ENCODE measurements at regions not wholly inside any gene's neighbourhood (a gene's known extent, or its start where the extent isn't known, plus 50 kb on each side); places are given as distances from the start of the nearest gene placed in this dataset.

- DNase-seq: no peak
- intact Hi-C loops (cut with DNase I): no loop called here
- Histone ChIP-seq H3K27me3 (no peaks in the 10 kb centered on the region), H3K27ac (no peak overlapping the region), H3K4me3 (replicated peaks in 1 of 3) (no peak overlapping the region), H3K4me1 (peaks cover 0 to 6% of the 10 kb centered on the region in 2 donors), H3K36me3 (no peaks in the 10 kb centered on the region), H3K9me3 (no peaks in the 10 kb centered on the region)
- WGBS, 2 donors: 77 to 81% methylated on average over 9 of the region's 9 CpGs
- TF ChIP-seq POLR2A (IDR thresholded peaks at IDR 0.05) (no peak), CTCF (IDR thresholded peaks at IDR 0.05) (no peak)
These were observed 499.6 kb upstream of the B3GAT1 start for GRCh38 chr11:134911514-134912180.

DNA sequence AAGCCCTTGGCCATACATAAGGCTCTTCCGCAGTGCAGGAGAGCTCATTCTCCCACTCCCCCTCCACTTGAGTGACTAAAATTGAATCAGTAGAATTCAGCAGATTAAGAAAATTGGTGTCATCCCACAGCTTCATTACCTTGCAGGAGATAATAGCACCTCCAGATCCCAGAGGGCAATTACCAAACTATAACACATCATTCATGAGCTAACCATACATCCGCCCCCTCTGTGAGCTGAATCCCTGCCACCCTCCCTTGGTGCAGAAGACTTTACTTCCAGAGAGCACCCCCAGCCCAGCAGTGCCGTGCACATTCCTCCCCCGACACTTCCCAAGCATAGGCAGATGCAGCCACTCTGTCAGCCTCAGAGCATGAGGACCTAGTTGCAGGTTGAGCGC lies 496.5 kb upstream of the B3GAT1 start:
- Histone ChIP-seq H3K27me3 (no peaks in the 10 kb centered on the region), H3K36me3 (no peaks in the 10 kb centered on the region), H3K4me3 (replicated peaks in 1 of 3) (no peak overlapping the region), H3K4me1 (no peaks in the 10 kb centered on the region), H3K27ac (no peak overlapping the region), H3K9me3 (no peaks in the 10 kb centered on the region)
- TF ChIP-seq POLR2A (IDR thresholded peaks at IDR 0.05) (no peak), CTCF (IDR thresholded peaks at IDR 0.05) (no peak)
- 83 to 90% methylated on average over 5 of the region's 5 CpGs for WGBS, 2 donors
- DNase-seq: no peak
- intact Hi-C loops (cut with DNase I): no loop called here

- no peak overlapping the region for H3K27ac ChIP-seq
- TF ChIP-seq CTCF (IDR thresholded peaks at IDR 0.05) (no peak), POLR2A (IDR thresholded peaks at IDR 0.05) (no peak)
- H3K4me1 ChIP-seq: no peaks in the 10 kb centered on the region
- intact Hi-C loops (cut with DNase I): no loop called here
- no peak overlapping the region for H3K4me3 ChIP-seq (replicated peaks in 1 of 3)
- H3K27me3 ChIP-seq: no peaks in the 10 kb centered on the region
- WGBS, 2 donors: 86 to 89% methylated on average over 5 of the region's 5 CpGs
- H3K36me3 ChIP-seq: no peaks in the 10 kb centered on the region
- H3K9me3 ChIP-seq: no peaks in the 10 kb centered on the region
- no peak for DNase-seq
These were observed 495.6 kb upstream of the B3GAT1 start for GRCh38 chr11:134907636-134908035.

DNA sequence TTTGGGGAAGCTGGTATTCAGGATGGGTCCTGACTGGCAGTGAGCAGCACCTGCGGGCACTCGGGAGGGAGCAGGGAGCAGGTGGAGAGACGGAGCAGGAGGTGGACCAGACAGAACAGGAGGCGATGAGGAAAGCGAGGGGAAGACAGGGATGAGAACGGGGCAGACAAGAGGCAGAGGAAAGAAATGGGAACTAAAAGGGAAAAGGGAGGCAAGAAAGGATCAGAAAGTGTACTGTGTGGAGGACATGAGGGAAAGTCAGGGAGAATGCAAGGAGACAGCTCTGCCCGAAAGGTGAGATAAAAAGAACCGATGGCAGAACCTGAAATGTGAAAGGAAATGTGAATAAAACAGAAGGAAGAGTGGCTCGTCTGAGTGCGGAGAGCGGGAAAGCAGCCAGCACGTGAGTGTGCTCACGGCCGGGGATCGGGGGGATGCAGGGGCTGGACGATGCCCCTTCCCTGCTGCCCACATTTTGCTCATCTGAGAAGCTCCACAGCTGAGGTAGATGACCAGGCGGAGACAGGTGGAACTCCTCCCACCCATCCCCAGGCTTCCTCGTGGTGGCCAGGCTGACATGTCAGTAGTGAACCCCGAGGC lies 494.4 kb upstream of the B3GAT1 start:
- TF ChIP-seq CTCF (IDR thresholded peaks at IDR 0.05) (no peak), POLR2A (IDR thresholded peaks at IDR 0.05) (no peak)
- Histone ChIP-seq H3K27ac (no peak overlapping the region), H3K27me3 (no peaks in the 10 kb centered on the region), H3K9me3 (no peaks in the 10 kb centered on the region), H3K4me3 (replicated peaks in 1 of 3) (no peak overlapping the region), H3K4me1 (peaks cover 0 to 3% of the 10 kb centered on the region in 2 donors), H3K36me3 (no peaks in the 10 kb centered on the region)
- 78 to 79% methylated on average over 19 of the region's 19 CpGs for WGBS, 2 donors
- no peak for DNase-seq
- intact Hi-C loops (cut with DNase I): no loop called here

DNA sequence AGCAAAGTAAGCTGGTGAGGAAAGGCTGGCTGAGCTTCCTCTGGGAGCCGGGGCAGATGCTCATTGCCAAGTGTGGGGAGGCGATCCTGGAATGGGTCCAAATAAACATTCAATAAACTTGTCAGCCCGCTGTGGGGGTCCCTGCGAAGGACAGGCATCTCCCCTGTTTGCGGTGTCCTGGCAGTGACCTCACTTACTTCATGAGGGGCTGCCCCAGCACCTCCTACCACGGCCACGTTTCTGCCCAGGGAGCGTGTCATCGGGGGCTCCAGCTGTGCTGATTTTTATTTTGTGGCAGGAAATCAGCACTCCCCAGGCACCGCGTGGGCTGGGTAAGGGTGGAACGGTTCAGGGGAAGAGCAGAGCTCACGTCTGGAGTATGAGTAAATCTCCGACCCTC lies 493.9 kb upstream of the B3GAT1 start:
- no peak for DNase-seq
- no peaks in the 10 kb centered on the region for H3K36me3 ChIP-seq
- no peak for TF ChIP-seq POLR2A (IDR thresholded peaks at IDR 0.05)
- no peak for TF ChIP-seq CTCF (IDR thresholded peaks at IDR 0.05)
- H3K4me1 ChIP-seq: peaks cover 0 to 5% of the 10 kb centered on the region in 2 donors
- H3K27ac ChIP-seq: no peak overlapping the region
- H3K27me3 ChIP-seq: no peaks in the 10 kb centered on the region
- 57 to 58% methylated on average over 14 of the region's 14 CpGs for WGBS, 2 donors
- no peaks in the 10 kb centered on the region for H3K9me3 ChIP-seq
- intact Hi-C loops (cut with DNase I): no loop called here
- no peak overlapping the region for H3K4me3 ChIP-seq (replicated peaks in 1 of 3)

Measured in thyroid gland (tissue), 4 donors.